CD8-positive, alpha-beta memory T cell (primary cell): ENCODE measurements at regions not wholly inside any gene's neighbourhood (a gene's known extent, or its start where the extent isn't known, plus 50 kb on each side); places are given as distances from the start of the nearest gene placed in this dataset.
"Not testable (repeated sequence)": the region's sequence is repeated elsewhere in the genome, so short reads cannot be mapped to it uniquely, and the experiment has no call there.

ENCODE experiments used
- CTCF ChIA-PET: fragments of 350-600 bp; sonication (Branson Sonifier 250); formaldehyde crosslinking; loops from one replicate; lab custom pipeline; 2021; ENCODE audit warnings: antibody characterized with exemption; lab: Charles Lee
- POLR2A ChIA-PET: fragments of 350-600 bp; sonication (Branson Sonifier 250); formaldehyde crosslinking; loops from one replicate; lab custom pipeline; 2021; ENCODE audit warnings: antibody characterized with exemption; lab: Charles Lee
- DNase-seq, 5 donors: peaks; one replicate each; pipeline versions ENCODE4 v3.0.0 to v3.0.0-alpha.2; 2020 to 2022; ENCODE audit warnings: mixed read lengths in 1 of 5
- H3K27ac ChIP-seq: one replicate; pipeline ENCODE4 v1.7.0; 2013; ENCODE audit warnings: low read depth, mild to moderate bottlenecking, low read length, moderate library complexity
- H3K27me3 ChIP-seq: 2 replicates; pipeline ENCODE4 v1.7.0; 2013; ENCODE audit warnings: low read length, mild to moderate bottlenecking; ENCODE audit not compliant: insufficient read depth, poor library complexity, severe bottlenecking
- H3K36me3 ChIP-seq: 2 replicates; pipeline ENCODE4 v1.7.0; 2013; ENCODE audit warnings: mild to moderate bottlenecking, low read length, moderate library complexity; ENCODE audit not compliant: insufficient read depth
- H3K4me1 ChIP-seq: 2 replicates; pipeline ENCODE4 v1.7.0; 2013; ENCODE audit warnings: mild to moderate bottlenecking, low read length, moderate library complexity; ENCODE audit not compliant: insufficient read depth
- H3K4me3 ChIP-seq: 2 replicates; pipeline ENCODE4 v1.7.0; 2013; ENCODE audit warnings: mild to moderate bottlenecking, low read length
- H3K9me3 ChIP-seq: 2 replicates; pipeline ENCODE4 v1.7.0; 2013; ENCODE audit warnings: mild to moderate bottlenecking, low read length
- H3K27ac Mint-ChIP-seq, 8 donors: one replicate each; pipeline ENCODE4 v1.8.0; 2020 to 2021; ENCODE audit warnings: mixed read lengths in 8 of 8, mild to moderate bottlenecking in 6 of 8, inconsistent platforms in 3 of 8, moderate library complexity in 3 of 8
- H3K27me3 Mint-ChIP-seq, 2 donors: one replicate each; pipeline ENCODE4 v1.8.0; 2020 to 2021; ENCODE audit warnings: mixed read lengths in 2 of 2, mild to moderate bottlenecking in 1 of 2, moderate library complexity in 1 of 2
- H3K36me3 Mint-ChIP-seq, 3 donors: one replicate each; pipeline ENCODE4 v1.8.0; 2020 to 2021; ENCODE audit warnings: mixed read lengths in 3 of 3, inconsistent platforms in 1 of 3, mild to moderate bottlenecking in 1 of 3
- H3K4me1 Mint-ChIP-seq, 3 donors: one replicate each; pipeline ENCODE4 v1.8.0; 2020 to 2021; ENCODE audit warnings: mixed read lengths in 3 of 3, inconsistent platforms in 1 of 3, mild to moderate bottlenecking in 1 of 3
- H3K4me3 Mint-ChIP-seq, 7 donors: one replicate each; pipeline ENCODE4 v1.8.0; 2020 to 2021; ENCODE audit warnings: mixed read lengths in 7 of 7, mild to moderate bottlenecking in 6 of 7, moderate library complexity in 4 of 7, inconsistent platforms in 2 of 7
- H3K9me3 Mint-ChIP-seq, 5 donors: one replicate each; pipeline ENCODE4 v1.8.0; 2020 to 2022; ENCODE audit warnings: mixed read lengths in 5 of 5, mild to moderate bottlenecking in 3 of 5, moderate library complexity in 2 of 5, inconsistent platforms in 1 of 5

DNA sequence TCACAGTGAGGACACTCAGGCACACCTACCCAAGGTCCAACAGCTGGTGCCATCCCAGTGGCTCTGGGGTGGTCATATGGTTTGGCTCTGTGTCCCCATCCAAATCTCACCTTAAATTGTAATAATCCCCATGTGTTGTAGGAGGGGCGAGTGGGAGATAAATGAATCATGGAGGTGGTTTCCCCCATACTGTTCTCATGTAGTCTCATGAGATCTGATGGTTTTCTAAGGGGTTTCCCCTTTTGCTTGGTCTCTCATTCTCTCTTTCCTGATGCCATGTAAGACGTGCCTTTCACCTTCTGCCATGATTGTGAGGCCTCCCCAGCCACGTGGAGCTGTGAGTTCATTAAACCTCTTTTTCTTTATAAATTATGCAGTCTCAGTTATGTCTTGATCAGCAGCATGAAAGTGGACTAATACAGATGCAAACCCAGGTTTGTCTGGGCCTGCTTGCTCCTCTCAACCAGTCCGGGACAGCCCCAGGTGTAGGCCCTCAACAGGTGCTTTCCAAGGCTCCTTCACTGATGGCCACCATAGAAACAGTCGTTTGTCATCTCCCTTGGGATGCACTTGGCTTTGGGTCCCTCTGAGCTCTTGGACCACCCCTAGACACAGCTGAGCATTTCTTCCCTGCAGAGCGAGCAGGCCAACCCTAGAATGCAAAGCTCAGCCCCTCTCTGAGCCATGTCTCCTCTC, 101.3 kb upstream of the CTBP2 start:
- no peak overlapping the region for H3K27ac Mint-ChIP-seq
- Histone ChIP-seq H3K4me1 (no peaks in the 10 kb centered on the region), H3K9me3 (no peaks in the 10 kb centered on the region), H3K4me3 (no peak overlapping the region), H3K27me3 (no peaks in the 10 kb centered on the region), H3K36me3 (no peaks in the 10 kb centered on the region), H3K27ac (no peak overlapping the region)
- no peak overlapping the region for H3K4me3 Mint-ChIP-seq
- no peaks in the 10 kb centered on the region for H3K27me3 Mint-ChIP-seq
- POLR2A ChIA-PET = no interaction called here
- no peaks in the 10 kb centered on the region for H3K36me3 Mint-ChIP-seq
- DNase-seq = no peak
- no peaks in the 10 kb centered on the region for H3K4me1 Mint-ChIP-seq
- peaks cover 0 to 2% (median 0%) of the 10 kb centered on the region in 5 donors for H3K9me3 Mint-ChIP-seq
- CTCF ChIA-PET = no interaction called here

GRCh38 chr10:125260260-125260659, 99.9 kb upstream of the CTBP2 start:
- Histone ChIP-seq H3K27ac (no peak overlapping the region), H3K4me3 (no peak overlapping the region), H3K4me1 (no peaks in the 10 kb centered on the region), H3K27me3 (no peaks in the 10 kb centered on the region), H3K36me3 (no peaks in the 10 kb centered on the region), H3K9me3 (no peaks in the 10 kb centered on the region)
- no peaks in the 10 kb centered on the region for H3K36me3 Mint-ChIP-seq
- H3K4me1 Mint-ChIP-seq = no peaks in the 10 kb centered on the region
- POLR2A ChIA-PET = no interaction called here
- H3K27me3 Mint-ChIP-seq = peaks cover 0 to 5% of the 10 kb centered on the region in 2 donors
- peaks cover 0 to 3% (median 0%) of the 10 kb centered on the region in 5 donors for H3K9me3 Mint-ChIP-seq
- H3K27ac Mint-ChIP-seq = no peak overlapping the region
- no peak overlapping the region for H3K4me3 Mint-ChIP-seq
- CTCF ChIA-PET = no interaction called here
- no peak for DNase-seq

GRCh38 chr10:125259651-125260050, 99.3 kb upstream of the CTBP2 start:
- POLR2A ChIA-PET = no interaction called here
- Histone ChIP-seq H3K4me1 (no peaks in the 10 kb centered on the region), H3K27ac (no peak overlapping the region), H3K36me3 (no peaks in the 10 kb centered on the region), H3K4me3 (no peak overlapping the region), H3K9me3 (no peaks in the 10 kb centered on the region), H3K27me3 (no peaks in the 10 kb centered on the region)
- Mint-ChIP-seq H3K4me1 (no peaks in the 10 kb centered on the region), H3K4me3 (no peak overlapping the region), H3K36me3 (no peaks in the 10 kb centered on the region), H3K27me3 (peaks cover 0 to 5% of the 10 kb centered on the region in 2 donors), H3K27ac (no peak overlapping the region), H3K9me3 (peaks cover 0 to 3% (median 0%) of the 10 kb centered on the region in 5 donors)
- no peak for DNase-seq
- CTCF ChIA-PET = no interaction called here

- H3K27me3 Mint-ChIP-seq = peaks cover 0 to 5% of the 10 kb centered on the region in 2 donors
- H3K27ac Mint-ChIP-seq = no peak overlapping the region
- Histone ChIP-seq H3K9me3 (no peaks in the 10 kb centered on the region), H3K4me3 (no peak overlapping the region), H3K36me3 (no peaks in the 10 kb centered on the region), H3K4me1 (no peaks in the 10 kb centered on the region), H3K27ac (no peak overlapping the region), H3K27me3 (no peaks in the 10 kb centered on the region)
- DNase-seq = no peak
- H3K4me3 Mint-ChIP-seq = no peak overlapping the region
- ChIA-PET CTCF (no interaction called here), POLR2A (no interaction called here)
- no peaks in the 10 kb centered on the region for H3K36me3 Mint-ChIP-seq
- no peaks in the 10 kb centered on the region for H3K4me1 Mint-ChIP-seq
- H3K9me3 Mint-ChIP-seq = peaks cover 0 to 3% (median 2%) of the 10 kb centered on the region in 5 donors
Observed at GRCh38 chr10:125258676-125259075, 98.3 kb upstream of the CTBP2 start.

DNA sequence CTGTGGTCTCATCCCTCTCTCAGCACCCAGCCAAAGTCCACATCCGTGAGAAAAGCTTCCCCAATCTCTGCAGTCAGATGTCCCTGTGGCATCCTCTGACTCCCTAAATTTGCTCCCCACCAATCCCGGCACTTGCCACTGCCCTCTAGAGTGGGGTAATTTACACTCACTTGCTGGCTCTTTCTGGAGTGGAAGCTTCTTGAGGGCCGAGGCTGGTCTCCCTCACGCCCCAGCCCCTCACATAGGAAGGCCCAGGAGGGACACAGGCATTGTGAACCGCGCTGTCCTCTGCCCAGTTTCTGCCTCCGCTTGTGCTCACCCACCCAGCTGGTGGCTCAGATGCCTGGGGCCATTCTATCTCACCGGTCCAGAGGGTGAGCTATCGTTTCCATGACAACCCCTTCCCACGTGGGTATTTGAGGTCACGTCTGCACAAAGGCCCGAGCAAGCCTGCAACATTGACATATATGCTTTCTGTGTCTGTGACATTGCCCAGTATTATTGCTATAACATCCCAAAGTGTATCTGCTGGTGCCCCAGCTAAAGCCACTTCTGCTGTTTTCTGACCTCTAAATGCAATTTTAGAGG, 97.3 kb upstream of the CTBP2 start:
- Mint-ChIP-seq H3K27ac (no peak overlapping the region), H3K36me3 (no peaks in the 10 kb centered on the region)

DNA sequence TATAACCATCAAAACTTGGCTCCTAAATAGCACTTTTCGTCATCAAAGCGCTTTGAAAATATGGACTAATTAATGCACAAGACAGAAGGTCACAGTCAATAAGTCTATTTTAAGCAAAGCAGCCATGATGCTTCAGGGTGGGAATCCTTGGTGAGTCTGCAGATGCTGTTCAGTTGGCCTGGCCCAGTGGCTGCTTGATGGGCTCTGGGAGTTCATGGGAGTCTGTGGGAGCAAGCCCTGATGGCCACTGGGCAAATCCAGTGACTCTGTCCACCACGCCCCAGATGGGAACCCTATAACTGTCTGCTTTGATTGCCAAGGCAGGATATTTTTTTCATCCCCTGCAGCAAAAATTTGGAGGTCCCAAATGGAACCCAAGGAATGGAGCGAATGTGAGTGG, 95.7 kb upstream of the CTBP2 start:
- no peaks in the 10 kb centered on the region for H3K36me3 ChIP-seq
- no peaks in the 10 kb centered on the region for H3K27me3 ChIP-seq
- peaks cover 0 to 17% (median 15%) of the 10 kb centered on the region in 5 donors for H3K9me3 Mint-ChIP-seq
- H3K4me3 Mint-ChIP-seq = no peak overlapping the region
- no peak overlapping the region for H3K4me3 ChIP-seq
- no peak for DNase-seq
- H3K4me1 Mint-ChIP-seq = no peaks in the 10 kb centered on the region
- no peaks in the 10 kb centered on the region for H3K4me1 ChIP-seq
- CTCF ChIA-PET = no interaction called here
- H3K9me3 ChIP-seq = no peaks in the 10 kb centered on the region
- peaks cover 1 to 5% of the 10 kb centered on the region in 2 donors for H3K27me3 Mint-ChIP-seq
- POLR2A ChIA-PET = no interaction called here
- H3K27ac Mint-ChIP-seq = no peak overlapping the region
- peaks cover 0 to 2% (median 0%) of the 10 kb centered on the region in 3 donors for H3K36me3 Mint-ChIP-seq
- H3K27ac ChIP-seq = no peak overlapping the region

More for the DNA sequence above, 97.3 kb upstream of the CTBP2 start:
- H3K27me3 Mint-ChIP-seq = peaks cover 1 to 5% of the 10 kb centered on the region in 2 donors
- H3K4me1 Mint-ChIP-seq = no peaks in the 10 kb centered on the region
- ChIA-PET CTCF (no interaction called here), POLR2A (no interaction called here)
- peaks cover 0 to 10% (median 6%) of the 10 kb centered on the region in 5 donors for H3K9me3 Mint-ChIP-seq
- H3K36me3 ChIP-seq = no peaks in the 10 kb centered on the region
- no peaks in the 10 kb centered on the region for H3K9me3 ChIP-seq
- H3K4me3 Mint-ChIP-seq = no peak overlapping the region
- H3K4me3 ChIP-seq = no peak overlapping the region
- no peaks in the 10 kb centered on the region for H3K27me3 ChIP-seq
- no peaks in the 10 kb centered on the region for H3K4me1 ChIP-seq
- no peak for DNase-seq
- H3K27ac ChIP-seq = no peak overlapping the region

DNA sequence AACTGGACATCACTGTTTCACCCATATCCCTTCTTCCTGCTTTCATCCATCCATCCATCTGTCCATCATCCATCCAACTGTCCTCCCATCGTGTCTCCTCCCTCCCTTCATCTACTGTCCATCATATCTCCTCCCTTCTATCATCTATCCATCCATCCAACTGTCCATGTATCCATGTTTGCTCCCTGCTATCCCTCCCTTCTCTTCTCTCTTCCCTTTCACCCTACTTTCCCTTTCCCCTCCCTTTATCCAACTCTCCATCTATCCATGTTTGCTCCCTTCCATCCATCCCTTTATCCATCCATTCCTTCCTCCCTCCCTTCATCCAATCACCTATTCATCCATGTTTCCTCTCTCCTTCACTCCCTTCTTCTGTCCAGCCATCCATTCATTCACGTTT, 92.6 kb upstream of the CTBP2 start:
- no peaks in the 10 kb centered on the region for H3K4me1 ChIP-seq
- no peaks in the 10 kb centered on the region for H3K9me3 ChIP-seq
- CTCF ChIA-PET = no interaction called here
- no peak overlapping the region for H3K4me3 ChIP-seq
- DNase-seq = no peak
- H3K9me3 Mint-ChIP-seq = peaks cover 0 to 17% (median 14%) of the 10 kb centered on the region in 5 donors
- no peak overlapping the region for H3K27ac Mint-ChIP-seq
- no peak overlapping the region for H3K4me3 Mint-ChIP-seq
- no peaks in the 10 kb centered on the region for H3K27me3 ChIP-seq
- H3K27me3 Mint-ChIP-seq = peaks cover 2 to 5% of the 10 kb centered on the region in 2 donors
- no peaks in the 10 kb centered on the region for H3K4me1 Mint-ChIP-seq
- POLR2A ChIA-PET = no interaction called here
- no peaks in the 10 kb centered on the region for H3K36me3 ChIP-seq
- no peak overlapping the region for H3K27ac ChIP-seq
- H3K36me3 Mint-ChIP-seq = peaks cover 0 to 2% (median 0%) of the 10 kb centered on the region in 3 donors

DNA sequence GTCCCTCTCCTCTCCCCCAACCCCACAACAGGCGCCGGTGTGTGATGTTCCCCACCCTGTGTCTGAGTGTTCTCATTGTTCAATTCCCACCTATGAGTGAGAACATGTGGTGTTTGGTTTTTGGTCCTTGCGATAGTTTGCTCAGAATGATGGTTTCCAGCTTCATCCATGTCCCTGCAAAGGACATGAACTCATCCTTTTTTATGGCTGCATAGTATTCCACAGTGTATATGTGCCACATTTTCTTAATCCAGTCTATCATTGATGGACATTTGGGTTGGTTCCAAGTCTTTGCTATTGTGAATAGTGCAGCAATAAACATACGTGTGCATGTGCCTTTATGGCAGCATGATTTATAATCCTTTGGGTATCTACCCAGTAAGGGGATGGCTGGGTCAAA, 90.5 kb upstream of the CTBP2 start:
- peaks cover 0 to 17% (median 13%) of the 10 kb centered on the region in 5 donors for H3K9me3 Mint-ChIP-seq
- H3K4me3 ChIP-seq, H3K27me3 Mint-ChIP-seq, CTCF ChIA-PET, H3K27ac ChIP-seq, H3K27me3 ChIP-seq, POLR2A ChIA-PET, H3K36me3 ChIP-seq, DNase-seq, H3K27ac Mint-ChIP-seq, H3K36me3 Mint-ChIP-seq, H3K9me3 ChIP-seq, H3K4me1 Mint-ChIP-seq, H3K4me1 ChIP-seq, H3K4me3 Mint-ChIP-seq: not testable (repeated sequence)
